ENCODE measurements at regions not wholly inside any gene's neighbourhood (a gene's known extent, or its start where the extent isn't known, plus 50 kb on each side); places are given as distances from the start of the nearest gene placed in this dataset.

DNA sequence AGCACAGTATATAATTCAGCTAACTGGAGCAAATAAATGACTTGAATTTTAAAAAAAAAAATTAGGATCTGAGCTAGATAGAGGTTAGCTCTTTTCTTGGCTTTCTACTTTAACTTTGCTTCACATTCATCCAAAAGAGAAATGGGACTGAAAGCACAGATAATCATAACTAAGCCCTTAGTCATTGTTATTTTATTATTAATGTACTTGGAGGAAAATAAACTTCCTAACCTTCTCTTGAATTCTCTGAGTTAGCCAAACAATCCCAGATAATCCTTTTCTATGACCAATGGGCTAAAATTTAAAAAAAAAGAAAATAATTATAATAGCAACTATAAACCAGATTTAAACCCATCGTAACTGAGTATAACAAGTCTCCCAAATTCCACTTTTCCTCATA, 57.6 kb upstream of the RASA1 start:
- Histone ChIP-seq H3K27ac (ENCODE audit: insufficient read depth, low read depth, low read length) (no peak overlapping the region), H3K4me3 (replicated peaks in 1 of 3; ENCODE audit: insufficient read depth in 1 of 3, low read depth in 1 of 3, low read length in 3 of 3) (no peak overlapping the region), H3K4me1 (ENCODE audit: control insufficient read depth, extremely low read depth, insufficient read depth, low read length) (no peaks in the 10 kb centered on the region), H3K9me3 (replicated peaks; ENCODE audit: control insufficient read depth, insufficient read depth, low read length) (no peaks in the 10 kb centered on the region), H3K4me2 (ENCODE audit: insufficient read depth, low read length) (no peak overlapping the region), H3K79me2 (ENCODE audit: control insufficient read depth, insufficient read depth, low read length) (no peaks in the 10 kb centered on the region), H4K20me1 (replicated peaks; ENCODE audit: control insufficient read depth, extremely low read depth, insufficient read depth, low read length) (no peaks in the 10 kb centered on the region), H3K9ac (replicated peaks; ENCODE audit: extremely low read depth, insufficient read depth, low read length) (no peak overlapping the region), H3K9me1 (replicated peaks; ENCODE audit: control insufficient read depth, extremely low read depth, insufficient read depth, low read length) (no peaks in the 10 kb centered on the region), H3K36me3 (ENCODE audit: control insufficient read depth in 2 of 2, extremely low read depth in 1 of 2, insufficient read depth in 2 of 2, low read length in 2 of 2) (no peaks in the 10 kb centered on the region), H3K27me3 (ENCODE audit: control insufficient read depth in 2 of 2, insufficient read depth in 2 of 2, low read length in 2 of 2) (no peaks in the 10 kb centered on the region), H2AFZ (ENCODE audit: low read depth, low read length) (no peak overlapping the region)
- dilution Hi-C loops (cut with MboI; ENCODE audit: extremely low pct_ligation_motif_present, low sequenced_read_pairs), result no loop called here
- intact Hi-C loops (cut with micrococcal nuclease), result no loop called here
- DNase-seq (ENCODE audit: low read depth, low spot score) (no peak), FAIRE-seq (no peak)
- BruUV-seq (replicated peaks), result no TSS peak
- ChIA-PET CTCF (interaction anchor here (1.4 kb wide), 2 partner anchors 20 to 140 kb away, joined by 4 read pairs; no protein-coding TSS in a partner anchor), POLR2A (no interaction called here)
- TF ChIP-seq MAX (IDR thresholded peaks at IDR 0.05; ENCODE audit: insufficient read depth, insufficient read length) (no peak), POLR2A (IDR thresholded peaks at IDR 0.05; ENCODE audit: low read depth, low read length) (no peak), GATA2 (IDR thresholded peaks at IDR 0.05; ENCODE audit: insufficient read depth, insufficient read length, low read depth, low read length) (no peak), EZH2 (IDR thresholded peaks at IDR 0.05; ENCODE audit: borderline replicate concordance, low read depth, low read length, severe bottlenecking) (no peak), FOS (IDR thresholded peaks at IDR 0.05; ENCODE audit: borderline replicate concordance, insufficient read depth, low read length) (no peak), JUN (IDR thresholded peaks at IDR 0.05; ENCODE audit: borderline replicate concordance, insufficient read depth, insufficient read length, low read depth) (no peak)

DNA sequence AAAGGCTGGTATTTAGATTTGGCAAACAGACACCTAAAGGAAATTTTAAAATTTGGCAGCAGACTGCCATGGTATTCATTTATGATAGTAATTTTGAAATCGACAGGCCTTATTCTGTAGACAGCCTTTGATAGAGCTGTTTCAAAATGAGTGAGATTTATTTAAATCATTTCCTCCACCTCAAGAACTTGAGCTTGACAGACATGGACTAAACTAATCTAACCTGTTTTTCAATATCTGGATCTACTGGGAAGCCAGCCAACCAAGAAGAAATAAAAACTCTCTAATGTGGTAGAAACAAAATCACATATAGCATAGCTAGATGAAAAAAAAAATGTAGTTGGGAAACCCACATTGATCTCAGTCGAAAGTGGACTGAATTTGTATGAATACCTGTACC, 56.9 kb upstream of the RASA1 start:
- no peaks in the 10 kb centered on the region for H3K79me2 ChIP-seq (ENCODE audit: control insufficient read depth, insufficient read depth, low read length)
- H3K9ac ChIP-seq (replicated peaks; ENCODE audit: extremely low read depth, insufficient read depth, low read length), result no peak overlapping the region
- H3K4me1 ChIP-seq (ENCODE audit: control insufficient read depth, extremely low read depth, insufficient read depth, low read length), result no peaks in the 10 kb centered on the region
- BruUV-seq (replicated peaks), result no TSS peak
- no peak for TF ChIP-seq FOS (IDR thresholded peaks at IDR 0.05; ENCODE audit: borderline replicate concordance, insufficient read depth, low read length)
- no peak for TF ChIP-seq POLR2AphosphoS5 (IDR thresholded peaks at IDR 0.05; ENCODE audit: insufficient read depth, low read depth, low read length)
- TF ChIP-seq MAX (IDR thresholded peaks at IDR 0.05; ENCODE audit: insufficient read depth, insufficient read length), result no peak
- no peak for TF ChIP-seq CTCF (IDR thresholded peaks at IDR 0.05; ENCODE audit: extremely low read depth in 1 of 2, insufficient read depth in 1 of 2, low read depth in 1 of 2, low read length in 2 of 2)
- no peak for TF ChIP-seq EZH2 (IDR thresholded peaks at IDR 0.05; ENCODE audit: borderline replicate concordance, low read depth, low read length, severe bottlenecking)
- no peak for TF ChIP-seq MYC (IDR thresholded peaks at IDR 0.05; ENCODE audit: low read depth, low read length)
- TF ChIP-seq POLR2A (IDR thresholded peaks at IDR 0.05; ENCODE audit: low read depth, low read length), result no peak
- TF ChIP-seq JUN (IDR thresholded peaks at IDR 0.05; ENCODE audit: borderline replicate concordance, insufficient read depth, insufficient read length, low read depth), result no peak
- no peak for TF ChIP-seq GATA2 (IDR thresholded peaks at IDR 0.05; ENCODE audit: insufficient read depth, insufficient read length, low read depth, low read length)
- dilution Hi-C loops (cut with MboI; ENCODE audit: extremely low pct_ligation_motif_present, low sequenced_read_pairs) (no loop called here), intact Hi-C loops (cut with micrococcal nuclease) (no loop called here)
- H3K9me3 ChIP-seq (replicated peaks; ENCODE audit: control insufficient read depth, insufficient read depth, low read length), result no peaks in the 10 kb centered on the region
- no peak overlapping the region for H3K4me3 ChIP-seq (replicated peaks in 1 of 3; ENCODE audit: insufficient read depth in 1 of 3, low read depth in 1 of 3, low read length in 3 of 3)
- no peak overlapping the region for H2AFZ ChIP-seq (ENCODE audit: low read depth, low read length)
- POLR2A ChIA-PET, result no interaction called here
- H3K27me3 ChIP-seq (ENCODE audit: control insufficient read depth in 2 of 2, insufficient read depth in 2 of 2, low read length in 2 of 2), result no peaks in the 10 kb centered on the region
- CTCF ChIA-PET, result interaction anchor here (1.4 kb wide), 1 partner anchor 20 kb away, joined by 4 read pairs; no protein-coding TSS in a partner anchor
- H3K36me3 ChIP-seq (ENCODE audit: control insufficient read depth in 2 of 2, extremely low read depth in 1 of 2, insufficient read depth in 2 of 2, low read length in 2 of 2), result no peaks in the 10 kb centered on the region
- FAIRE-seq (no peak), DNase-seq (ENCODE audit: low read depth, low spot score) (peak; percentile 15)
- no peaks in the 10 kb centered on the region for H4K20me1 ChIP-seq (replicated peaks; ENCODE audit: control insufficient read depth, extremely low read depth, insufficient read depth, low read length)
- no peak overlapping the region for H3K4me2 ChIP-seq (ENCODE audit: insufficient read depth, low read length)
- H3K9me1 ChIP-seq (replicated peaks; ENCODE audit: control insufficient read depth, extremely low read depth, insufficient read depth, low read length), result no peaks in the 10 kb centered on the region
- no peak overlapping the region for H3K27ac ChIP-seq (ENCODE audit: insufficient read depth, low read depth, low read length)
